ENCODE measurements at regions not wholly inside any gene's neighbourhood (a gene's known extent, or its start where the extent isn't known, plus 50 kb on each side); places are given as distances from the start of the nearest gene placed in this dataset.

DNA sequence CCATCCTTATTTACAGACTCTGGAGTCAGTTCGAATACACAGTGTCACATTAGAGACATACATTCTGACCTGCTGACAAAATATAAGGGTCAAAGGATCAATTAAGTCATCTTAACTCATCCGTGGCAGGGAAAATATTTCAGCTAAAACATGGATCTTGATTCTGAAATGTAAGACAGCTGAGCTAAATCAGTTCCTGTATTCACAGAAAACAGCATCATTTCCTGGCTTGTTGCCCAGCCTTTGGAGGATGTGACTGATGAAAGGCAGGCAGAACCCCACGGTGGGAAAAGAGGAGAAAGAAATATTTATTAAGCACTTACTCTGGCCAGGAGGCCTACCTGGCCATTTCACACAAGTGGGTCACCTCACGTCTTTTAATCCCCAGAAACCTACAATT, 101.9 kb downstream of the GAS2L3 start:
- Histone ChIP-seq H3K4me1 (ENCODE audit: control insufficient read depth, insufficient read depth, low read length) (no peaks in the 10 kb centered on the region), H3K4me3 (ENCODE audit: low read length in 2 of 2) (no peak overlapping the region), H3K9me3 (ENCODE audit: control insufficient read depth in 2 of 2, low read length in 2 of 2) (peaks cover 0 to 4% of the 10 kb centered on the region in 2 donors), H3K27ac (ENCODE audit: low read length) (no peak overlapping the region), H3K36me3 (ENCODE audit: control insufficient read depth in 2 of 2, insufficient read depth in 2 of 2, low read length in 2 of 2) (no peaks in the 10 kb centered on the region), H3K9ac (ENCODE audit: low read length in 2 of 2) (no peak overlapping the region), H3K27me3 (ENCODE audit: control insufficient read depth in 1 of 2, insufficient read depth in 2 of 2, low read length in 2 of 2) (peaks cover 0 to 7% of the 10 kb centered on the region in 2 donors)

DNA sequence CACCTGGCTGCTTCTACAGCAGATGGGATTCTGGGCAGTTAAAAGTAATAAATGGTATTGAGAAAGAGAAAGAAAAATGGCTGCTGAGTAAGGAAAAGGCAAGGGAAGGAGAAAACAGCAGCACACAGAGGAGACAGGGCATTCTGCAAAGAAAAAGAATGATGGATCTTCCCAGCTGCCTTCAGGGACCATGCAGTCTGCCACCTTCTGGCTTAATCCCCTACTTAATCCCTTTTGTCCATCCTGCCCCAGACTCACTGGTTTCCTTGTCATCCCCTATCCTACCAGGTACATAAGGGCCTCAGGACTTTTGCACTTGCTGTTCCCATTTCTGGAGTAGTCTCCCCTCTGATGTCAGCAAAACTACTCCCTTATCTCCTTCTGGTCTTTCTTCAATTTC, 107.6 kb downstream of the GAS2L3 start:
- Histone ChIP-seq H3K9me3 (ENCODE audit: control insufficient read depth in 2 of 2, low read length in 2 of 2) (peaks cover 4 to 5% of the 10 kb centered on the region in 2 donors), H3K4me1 (ENCODE audit: control insufficient read depth, insufficient read depth, low read length) (no peaks in the 10 kb centered on the region), H3K36me3 (ENCODE audit: control insufficient read depth in 2 of 2, insufficient read depth in 2 of 2, low read length in 2 of 2) (no peaks in the 10 kb centered on the region), H3K4me3 (ENCODE audit: low read length in 2 of 2) (no peak overlapping the region), H3K27me3 (ENCODE audit: control insufficient read depth in 1 of 2, insufficient read depth in 2 of 2, low read length in 2 of 2) (peaks cover 0 to 4% of the 10 kb centered on the region in 2 donors), H3K9ac (ENCODE audit: low read length in 2 of 2) (no peak overlapping the region), H3K27ac (ENCODE audit: low read length) (no peak overlapping the region)

DNA sequence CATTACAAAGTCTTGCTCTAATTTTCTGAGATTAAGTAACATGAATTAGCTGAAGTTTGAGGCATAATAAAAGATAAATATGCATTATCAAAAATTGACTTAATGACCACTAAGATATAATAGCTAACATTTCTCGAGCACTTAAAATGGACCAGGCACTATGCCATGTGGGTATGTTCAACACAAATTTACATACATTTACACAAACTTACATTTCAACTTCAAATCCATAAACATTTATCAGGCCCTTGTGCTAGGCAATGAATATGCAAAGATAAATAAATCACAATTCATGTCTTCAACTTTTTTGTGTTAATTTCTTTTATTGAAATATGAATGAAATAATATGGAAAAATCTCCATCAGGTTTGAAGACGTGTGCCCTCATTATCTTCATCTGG, 108.7 kb downstream of the GAS2L3 start:
- Histone ChIP-seq H3K9me3 (ENCODE audit: control insufficient read depth in 2 of 2, low read length in 2 of 2) (peaks cover 4 to 5% of the 10 kb centered on the region in 2 donors), H3K27me3 (ENCODE audit: control insufficient read depth in 1 of 2, insufficient read depth in 2 of 2, low read length in 2 of 2) (peaks cover 0 to 4% of the 10 kb centered on the region in 2 donors), H3K4me1 (ENCODE audit: control insufficient read depth, insufficient read depth, low read length) (no peaks in the 10 kb centered on the region), H3K4me3 (ENCODE audit: low read length in 2 of 2) (no peak overlapping the region), H3K36me3 (ENCODE audit: control insufficient read depth in 2 of 2, insufficient read depth in 2 of 2, low read length in 2 of 2) (no peaks in the 10 kb centered on the region), H3K27ac (ENCODE audit: low read length) (no peak overlapping the region), H3K9ac (ENCODE audit: low read length in 2 of 2) (no peak overlapping the region)

DNA sequence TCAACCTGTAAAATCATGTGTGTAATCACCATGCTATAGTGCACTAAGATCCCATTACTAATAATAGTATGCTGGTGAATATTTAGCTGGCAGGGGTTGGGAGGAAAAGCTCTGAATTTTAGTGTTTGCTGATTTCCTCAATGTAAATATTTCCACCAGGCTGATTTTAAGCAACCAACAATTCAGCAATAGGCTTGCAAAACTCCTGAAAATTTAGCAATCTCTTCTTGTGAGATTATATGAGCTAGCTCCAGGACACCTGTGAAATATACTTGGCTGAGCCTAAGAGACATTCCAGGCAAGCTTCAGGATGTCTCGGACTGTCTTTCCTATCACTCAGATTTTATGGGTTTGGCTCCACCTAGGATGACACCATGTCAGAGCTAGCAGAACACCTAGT, 106.9 kb upstream of the ANO4 start:
- Histone ChIP-seq H3K36me3 (ENCODE audit: control insufficient read depth in 2 of 2, insufficient read depth in 2 of 2, low read length in 2 of 2) (no peaks in the 10 kb centered on the region), H3K9ac (ENCODE audit: low read length in 2 of 2) (no peak overlapping the region), H3K27ac (ENCODE audit: low read length) (no peak overlapping the region), H3K9me3 (ENCODE audit: control insufficient read depth in 2 of 2, low read length in 2 of 2) (peaks cover 0 to 5% of the 10 kb centered on the region in 2 donors), H3K4me1 (ENCODE audit: control insufficient read depth, insufficient read depth, low read length) (no peaks in the 10 kb centered on the region), H3K4me3 (ENCODE audit: low read length in 2 of 2) (no peak overlapping the region), H3K27me3 (ENCODE audit: control insufficient read depth in 1 of 2, insufficient read depth in 2 of 2, low read length in 2 of 2) (no peaks in the 10 kb centered on the region)

DNA sequence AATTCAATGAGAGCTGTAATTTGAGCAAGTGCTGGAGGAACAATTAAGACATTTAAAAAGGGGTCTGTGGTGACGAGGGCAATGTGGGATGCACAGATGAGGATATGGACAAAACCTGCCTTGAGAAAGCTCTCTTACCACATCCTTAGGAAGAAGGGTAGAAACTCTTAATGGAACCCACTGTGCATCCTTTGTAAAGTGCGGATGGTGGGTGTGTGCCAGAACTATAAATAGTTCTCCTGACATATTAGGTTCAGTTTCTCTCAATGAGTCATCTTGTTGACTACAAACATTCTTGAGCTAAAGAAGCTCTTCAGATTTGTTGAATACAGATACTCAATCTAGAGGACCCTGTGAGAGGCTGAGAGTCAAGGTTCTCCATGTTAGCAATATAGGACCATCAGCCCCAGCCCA, 106.1 kb upstream of the ANO4 start:
- no peak overlapping the region for H3K9ac ChIP-seq (ENCODE audit: low read length in 2 of 2)
- H3K9me3 ChIP-seq (ENCODE audit: control insufficient read depth in 2 of 2, low read length in 2 of 2) = peaks cover 0 to 5% of the 10 kb centered on the region in 2 donors
- H3K4me3 ChIP-seq (ENCODE audit: low read length in 2 of 2) = no peak overlapping the region
- H3K27me3 ChIP-seq (ENCODE audit: control insufficient read depth in 1 of 2, insufficient read depth in 2 of 2, low read length in 2 of 2) = no peaks in the 10 kb centered on the region
- H3K36me3 ChIP-seq (ENCODE audit: control insufficient read depth in 2 of 2, insufficient read depth in 2 of 2, low read length in 2 of 2) = no peaks in the 10 kb centered on the region
- H3K27ac ChIP-seq (ENCODE audit: low read length) = no peak overlapping the region
- H3K4me1 ChIP-seq (ENCODE audit: control insufficient read depth, insufficient read depth, low read length) = no peaks in the 10 kb centered on the region

DNA sequence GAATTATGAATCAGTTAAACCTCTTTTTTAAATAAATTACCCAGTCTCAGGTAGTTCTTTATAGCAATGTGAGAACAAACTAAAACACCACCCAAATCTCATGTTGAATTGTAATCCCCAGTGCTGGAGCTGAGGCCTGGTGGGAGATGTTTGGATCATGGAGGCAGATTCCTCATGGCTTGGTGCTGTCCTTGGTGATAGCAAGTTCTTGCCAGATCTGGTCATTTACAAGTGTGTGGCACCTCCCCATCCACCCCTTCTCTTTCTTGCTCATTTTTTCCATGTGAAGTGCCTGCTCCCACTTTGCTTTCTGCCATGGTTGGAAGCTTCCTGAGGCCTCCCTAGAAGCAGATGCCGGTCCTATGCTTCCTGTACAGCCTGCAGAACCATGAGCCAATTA, 102.1 kb upstream of the ANO4 start:
- Histone ChIP-seq H3K4me3 (ENCODE audit: low read length in 2 of 2) (no peak overlapping the region), H3K9me3 (ENCODE audit: control insufficient read depth in 2 of 2, low read length in 2 of 2) (no peaks in the 10 kb centered on the region), H3K27ac (ENCODE audit: low read length) (no peak overlapping the region), H3K36me3 (ENCODE audit: control insufficient read depth in 2 of 2, insufficient read depth in 2 of 2, low read length in 2 of 2) (no peaks in the 10 kb centered on the region), H3K4me1 (ENCODE audit: control insufficient read depth, insufficient read depth, low read length) (no peaks in the 10 kb centered on the region), H3K27me3 (ENCODE audit: control insufficient read depth in 1 of 2, insufficient read depth in 2 of 2, low read length in 2 of 2) (no peaks in the 10 kb centered on the region), H3K9ac (ENCODE audit: low read length in 2 of 2) (no peak overlapping the region)

DNA sequence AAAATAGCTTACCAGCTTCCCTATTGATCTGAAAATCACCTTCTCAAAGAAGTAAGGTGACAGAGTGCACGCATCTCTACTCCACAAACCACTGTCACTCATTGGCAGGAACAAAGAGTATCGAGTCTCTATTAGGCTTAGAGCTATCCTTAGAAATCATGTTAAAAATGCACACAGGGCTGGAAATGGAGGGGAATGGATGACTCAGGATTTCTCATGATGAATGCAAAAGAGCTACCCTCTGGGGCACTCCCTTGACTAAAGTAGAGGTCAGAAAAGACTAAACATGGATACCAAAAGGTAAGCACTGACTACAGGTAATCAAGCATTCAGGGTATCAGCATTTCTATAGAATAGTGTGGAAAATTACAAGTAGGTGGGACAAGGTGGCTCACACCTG, 96.1 kb upstream of the ANO4 start:
- Histone ChIP-seq H3K4me3 (ENCODE audit: low read length in 2 of 2) (no peak overlapping the region), H3K36me3 (ENCODE audit: control insufficient read depth in 2 of 2, insufficient read depth in 2 of 2, low read length in 2 of 2) (no peaks in the 10 kb centered on the region), H3K27ac (ENCODE audit: low read length) (no peak overlapping the region), H3K4me1 (ENCODE audit: control insufficient read depth, insufficient read depth, low read length) (no peaks in the 10 kb centered on the region), H3K27me3 (ENCODE audit: control insufficient read depth in 1 of 2, insufficient read depth in 2 of 2, low read length in 2 of 2) (no peaks in the 10 kb centered on the region), H3K9me3 (ENCODE audit: control insufficient read depth in 2 of 2, low read length in 2 of 2) (no peaks in the 10 kb centered on the region), H3K9ac (ENCODE audit: low read length in 2 of 2) (no peak overlapping the region)

DNA sequence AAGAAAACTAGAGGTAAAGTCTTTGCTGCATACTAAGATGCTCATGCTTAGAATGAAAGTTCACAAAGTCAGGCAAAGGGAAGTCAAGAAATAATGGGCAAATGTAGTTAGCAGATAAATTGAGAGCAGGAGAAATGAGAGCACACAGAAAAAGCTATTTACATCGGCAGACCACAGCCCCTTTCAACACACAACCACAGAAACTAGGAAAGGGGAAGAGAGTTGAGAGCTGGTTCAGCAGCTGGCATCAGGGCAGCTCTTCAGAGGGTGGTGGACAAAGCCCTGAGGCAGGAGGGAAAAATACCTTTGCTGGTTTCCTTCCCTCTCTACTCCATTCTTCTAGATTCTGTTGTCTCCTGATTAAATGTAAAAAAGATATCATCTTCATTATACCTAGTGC, 95.4 kb upstream of the ANO4 start:
- H3K36me3 ChIP-seq (ENCODE audit: control insufficient read depth in 2 of 2, insufficient read depth in 2 of 2, low read length in 2 of 2) = no peaks in the 10 kb centered on the region
- no peaks in the 10 kb centered on the region for H3K9me3 ChIP-seq (ENCODE audit: control insufficient read depth in 2 of 2, low read length in 2 of 2)
- H3K27ac ChIP-seq (ENCODE audit: low read length) = no peak overlapping the region
- H3K4me3 ChIP-seq (ENCODE audit: low read length in 2 of 2) = no peak overlapping the region
- no peak overlapping the region for H3K9ac ChIP-seq (ENCODE audit: low read length in 2 of 2)
- H3K4me1 ChIP-seq (ENCODE audit: control insufficient read depth, insufficient read depth, low read length) = no peaks in the 10 kb centered on the region
- no peaks in the 10 kb centered on the region for H3K27me3 ChIP-seq (ENCODE audit: control insufficient read depth in 1 of 2, insufficient read depth in 2 of 2, low read length in 2 of 2)

DNA sequence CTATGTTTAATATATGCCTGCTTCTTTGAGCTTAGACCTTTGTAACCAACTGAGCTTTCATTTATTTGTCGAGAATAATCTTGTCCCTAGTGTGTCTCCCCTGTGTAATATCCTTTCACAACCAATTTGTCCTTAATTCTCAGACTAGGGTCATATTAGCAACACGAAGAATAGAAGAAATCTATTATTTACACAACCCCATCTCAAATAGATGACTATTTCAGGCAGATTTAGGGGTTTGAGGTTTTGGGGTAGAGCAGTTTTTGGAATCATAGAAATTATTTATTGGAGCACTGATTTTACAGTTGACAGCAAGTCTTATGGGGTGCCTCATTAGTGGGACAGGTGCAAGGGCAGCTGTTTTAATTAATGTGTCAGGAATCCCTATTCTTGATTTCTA, 91.2 kb upstream of the ANO4 start:
- Histone ChIP-seq H3K27me3 (ENCODE audit: control insufficient read depth in 1 of 2, insufficient read depth in 2 of 2, low read length in 2 of 2) (no peaks in the 10 kb centered on the region), H3K4me3 (ENCODE audit: low read length in 2 of 2) (no peak overlapping the region), H3K27ac (ENCODE audit: low read length) (no peak overlapping the region), H3K36me3 (ENCODE audit: control insufficient read depth in 2 of 2, insufficient read depth in 2 of 2, low read length in 2 of 2) (no peaks in the 10 kb centered on the region), H3K9ac (ENCODE audit: low read length in 2 of 2) (no peak overlapping the region), H3K4me1 (ENCODE audit: control insufficient read depth, insufficient read depth, low read length) (no peaks in the 10 kb centered on the region), H3K9me3 (ENCODE audit: control insufficient read depth in 2 of 2, low read length in 2 of 2) (no peaks in the 10 kb centered on the region)

DNA sequence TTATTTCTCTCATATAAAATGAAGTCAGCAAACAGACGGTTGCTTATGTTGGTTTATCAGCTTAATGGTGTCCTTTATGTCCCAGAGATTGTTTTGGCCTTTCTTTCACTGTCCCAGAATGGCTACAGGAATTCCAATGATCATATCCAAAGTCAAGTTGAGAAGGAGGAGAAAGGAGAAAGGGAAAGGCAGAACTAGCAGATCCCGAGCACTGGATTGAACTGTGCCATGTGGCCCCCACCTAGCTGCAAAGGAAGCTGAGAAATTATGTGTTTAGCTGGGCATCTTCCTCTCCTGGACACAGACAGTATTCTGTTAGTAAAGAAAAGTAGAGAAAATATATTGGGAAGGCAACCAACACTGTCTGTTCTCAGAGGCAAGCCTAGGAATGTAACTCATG, 90.7 kb upstream of the ANO4 start:
- no peak overlapping the region for H3K4me3 ChIP-seq (ENCODE audit: low read length in 2 of 2)
- no peaks in the 10 kb centered on the region for H3K27me3 ChIP-seq (ENCODE audit: control insufficient read depth in 1 of 2, insufficient read depth in 2 of 2, low read length in 2 of 2)
- H3K36me3 ChIP-seq (ENCODE audit: control insufficient read depth in 2 of 2, insufficient read depth in 2 of 2, low read length in 2 of 2) = no peaks in the 10 kb centered on the region
- no peaks in the 10 kb centered on the region for H3K4me1 ChIP-seq (ENCODE audit: control insufficient read depth, insufficient read depth, low read length)
- H3K27ac ChIP-seq (ENCODE audit: low read length) = no peak overlapping the region
- H3K9ac ChIP-seq (ENCODE audit: low read length in 2 of 2) = no peak overlapping the region
- H3K9me3 ChIP-seq (ENCODE audit: control insufficient read depth in 2 of 2, low read length in 2 of 2) = no peaks in the 10 kb centered on the region

DNA sequence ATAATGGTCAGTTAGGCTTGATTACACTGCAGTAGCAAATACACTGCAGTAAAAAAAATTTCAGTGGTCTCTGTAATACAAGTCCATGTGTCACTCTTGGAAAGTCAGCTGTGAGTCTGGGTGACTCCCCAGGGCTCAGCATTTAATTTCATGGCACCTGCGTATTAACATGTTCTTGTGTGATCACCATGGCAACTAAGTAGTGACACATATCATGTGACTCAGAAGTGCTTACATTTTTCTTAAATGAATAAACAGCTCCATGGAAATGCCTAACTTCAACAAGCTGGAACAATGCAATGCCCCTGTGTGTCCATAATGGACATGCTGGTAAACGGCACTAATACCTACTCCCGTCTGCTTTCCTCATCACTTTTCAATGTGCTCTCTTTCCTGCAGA, 88.5 kb upstream of the ANO4 start:
- Histone ChIP-seq H3K9ac (ENCODE audit: low read length in 2 of 2) (no peak overlapping the region), H3K4me3 (ENCODE audit: low read length in 2 of 2) (no peak overlapping the region), H3K36me3 (ENCODE audit: control insufficient read depth in 2 of 2, insufficient read depth in 2 of 2, low read length in 2 of 2) (no peaks in the 10 kb centered on the region), H3K9me3 (ENCODE audit: control insufficient read depth in 2 of 2, low read length in 2 of 2) (no peaks in the 10 kb centered on the region), H3K27ac (ENCODE audit: low read length) (no peak overlapping the region), H3K4me1 (ENCODE audit: control insufficient read depth, insufficient read depth, low read length) (no peaks in the 10 kb centered on the region), H3K27me3 (ENCODE audit: control insufficient read depth in 1 of 2, insufficient read depth in 2 of 2, low read length in 2 of 2) (no peaks in the 10 kb centered on the region)

DNA sequence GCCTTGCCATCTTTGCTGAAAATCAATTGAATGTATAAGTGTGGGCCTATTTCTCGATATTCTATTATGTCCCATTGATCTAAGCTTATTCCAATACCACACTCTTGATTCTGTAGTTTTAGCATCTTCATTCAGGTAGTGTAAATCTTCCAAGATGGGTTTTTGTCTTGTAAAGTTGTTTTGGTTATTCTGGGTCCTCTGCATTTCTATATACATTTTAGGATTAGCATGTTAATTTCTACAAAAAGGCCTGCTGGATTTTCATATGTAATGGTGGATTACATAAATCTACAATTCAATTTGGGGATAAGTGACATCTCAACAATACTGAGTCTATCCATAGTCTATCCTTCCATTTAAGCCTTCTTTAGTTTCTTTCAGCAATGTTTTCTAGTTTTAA, 86.0 kb upstream of the ANO4 start:
- H3K9ac ChIP-seq (ENCODE audit: low read length in 2 of 2) = no peak overlapping the region
- H3K27me3 ChIP-seq (ENCODE audit: control insufficient read depth in 1 of 2, insufficient read depth in 2 of 2, low read length in 2 of 2) = no peaks in the 10 kb centered on the region
- H3K9me3 ChIP-seq (ENCODE audit: control insufficient read depth in 2 of 2, low read length in 2 of 2) = no peaks in the 10 kb centered on the region
- no peak overlapping the region for H3K4me3 ChIP-seq (ENCODE audit: low read length in 2 of 2)
- H3K4me1 ChIP-seq (ENCODE audit: control insufficient read depth, insufficient read depth, low read length) = no peaks in the 10 kb centered on the region
- H3K36me3 ChIP-seq (ENCODE audit: control insufficient read depth in 2 of 2, insufficient read depth in 2 of 2, low read length in 2 of 2) = no peaks in the 10 kb centered on the region
- H3K27ac ChIP-seq (ENCODE audit: low read length) = no peak overlapping the region

Data from stomach smooth muscle (tissue), 2 donors.